ENCODE measurements at regions not wholly inside any gene's neighbourhood (a gene's known extent, or its start where the extent isn't known, plus 50 kb on each side); places are given as distances from the start of the nearest gene placed in this dataset.

GRCh38 chr12:61023231-61023630 is 1237.0 kb upstream of the USP15 start:
- H2AFZ ChIP-seq (ENCODE audit: low read length, unreplicated experiment), result no peak overlapping the region
- no peaks in the 10 kb centered on the region for H3K36me3 ChIP-seq (ENCODE audit: insufficient read depth, low read length)
- no peak overlapping the region for H3K4me3 ChIP-seq (ENCODE audit: low read depth, low read length)
- no peaks in the 10 kb centered on the region for H3K4me1 ChIP-seq (ENCODE audit: control insufficient read depth, insufficient read depth, low read length, unreplicated experiment)
- H3K27me3 ChIP-seq (ENCODE audit: insufficient read depth, low read length), result no peaks in the 10 kb centered on the region
- H3K27ac ChIP-seq (ENCODE audit: low read depth, low read length), result no peak overlapping the region
- H3K79me2 ChIP-seq (ENCODE audit: control insufficient read depth, insufficient read depth, low read length, unreplicated experiment), result no peaks in the 10 kb centered on the region

- no peaks in the 10 kb centered on the region for H3K36me3 ChIP-seq (ENCODE audit: insufficient read depth, low read length)
Observed at GRCh38 chr12:61029516-61029915, 1230.7 kb upstream of the USP15 start.

GRCh38 chr12:61037792-61038191 is 1222.4 kb upstream of the USP15 start:
- Histone ChIP-seq H3K4me1 (ENCODE audit: control insufficient read depth, insufficient read depth, low read length, unreplicated experiment) (no peaks in the 10 kb centered on the region), H3K4me3 (ENCODE audit: low read depth, low read length) (no peak overlapping the region), H3K79me2 (ENCODE audit: control insufficient read depth, insufficient read depth, low read length, unreplicated experiment) (no peaks in the 10 kb centered on the region), H3K27me3 (ENCODE audit: insufficient read depth, low read length) (no peaks in the 10 kb centered on the region), H3K27ac (ENCODE audit: low read depth, low read length) (no peak overlapping the region), H2AFZ (ENCODE audit: low read length, unreplicated experiment) (no peak overlapping the region), H3K36me3 (ENCODE audit: insufficient read depth, low read length) (no peaks in the 10 kb centered on the region)

More at GRCh38 chr12:61029516-61029915, 1230.7 kb upstream of the USP15 start:
- Histone ChIP-seq H3K27ac (ENCODE audit: low read depth, low read length) (no peak overlapping the region), H3K4me1 (ENCODE audit: control insufficient read depth, insufficient read depth, low read length, unreplicated experiment) (no peaks in the 10 kb centered on the region), H3K79me2 (ENCODE audit: control insufficient read depth, insufficient read depth, low read length, unreplicated experiment) (no peaks in the 10 kb centered on the region), H3K4me3 (ENCODE audit: low read depth, low read length) (no peak overlapping the region), H2AFZ (ENCODE audit: low read length, unreplicated experiment) (no peak overlapping the region), H3K27me3 (ENCODE audit: insufficient read depth, low read length) (no peaks in the 10 kb centered on the region)

GRCh38 chr12:61043838-61044237 is 1216.4 kb upstream of the USP15 start:
- H3K27ac ChIP-seq (ENCODE audit: low read depth, low read length), result no peak overlapping the region
- H3K27me3 ChIP-seq (ENCODE audit: insufficient read depth, low read length), result no peaks in the 10 kb centered on the region
- no peak overlapping the region for H2AFZ ChIP-seq (ENCODE audit: low read length, unreplicated experiment)
- H3K36me3 ChIP-seq (ENCODE audit: insufficient read depth, low read length), result no peaks in the 10 kb centered on the region
- H3K79me2 ChIP-seq (ENCODE audit: control insufficient read depth, insufficient read depth, low read length, unreplicated experiment), result no peaks in the 10 kb centered on the region
- no peaks in the 10 kb centered on the region for H3K4me1 ChIP-seq (ENCODE audit: control insufficient read depth, insufficient read depth, low read length, unreplicated experiment)
- no peak overlapping the region for H3K4me3 ChIP-seq (ENCODE audit: low read depth, low read length)

GRCh38 chr12:61044766-61045165 is 1215.4 kb upstream of the USP15 start:
- Histone ChIP-seq H3K27ac (ENCODE audit: low read depth, low read length) (no peak overlapping the region), H3K4me3 (ENCODE audit: low read depth, low read length) (no peak overlapping the region), H3K36me3 (ENCODE audit: insufficient read depth, low read length) (no peaks in the 10 kb centered on the region), H3K27me3 (ENCODE audit: insufficient read depth, low read length) (no peaks in the 10 kb centered on the region), H3K4me1 (ENCODE audit: control insufficient read depth, insufficient read depth, low read length, unreplicated experiment) (no peaks in the 10 kb centered on the region), H3K79me2 (ENCODE audit: control insufficient read depth, insufficient read depth, low read length, unreplicated experiment) (no peaks in the 10 kb centered on the region), H2AFZ (ENCODE audit: low read length, unreplicated experiment) (no peak overlapping the region)

GRCh38 chr12:61070640-61071414 is 1189.4 kb upstream of the USP15 start:
- Histone ChIP-seq H3K27me3 (ENCODE audit: insufficient read depth, low read length) (no peaks in the 10 kb centered on the region), H3K4me1 (ENCODE audit: control insufficient read depth, insufficient read depth, low read length, unreplicated experiment) (no peaks in the 10 kb centered on the region), H3K4me3 (ENCODE audit: low read depth, low read length) (no peak overlapping the region), H3K36me3 (ENCODE audit: insufficient read depth, low read length) (no peaks in the 10 kb centered on the region), H2AFZ (ENCODE audit: low read length, unreplicated experiment) (no peak overlapping the region), H3K27ac (ENCODE audit: low read depth, low read length) (no peak overlapping the region), H3K79me2 (ENCODE audit: control insufficient read depth, insufficient read depth, low read length, unreplicated experiment) (no peaks in the 10 kb centered on the region)

GRCh38 chr12:61072717-61073116 is 1187.5 kb upstream of the USP15 start:
- H3K27ac ChIP-seq (ENCODE audit: low read depth, low read length), result no peak overlapping the region
- H3K79me2 ChIP-seq (ENCODE audit: control insufficient read depth, insufficient read depth, low read length, unreplicated experiment), result no peaks in the 10 kb centered on the region
- no peak overlapping the region for H2AFZ ChIP-seq (ENCODE audit: low read length, unreplicated experiment)
- no peaks in the 10 kb centered on the region for H3K4me1 ChIP-seq (ENCODE audit: control insufficient read depth, insufficient read depth, low read length, unreplicated experiment)
- H3K4me3 ChIP-seq (ENCODE audit: low read depth, low read length), result no peak overlapping the region
- H3K36me3 ChIP-seq (ENCODE audit: insufficient read depth, low read length), result no peaks in the 10 kb centered on the region
- H3K27me3 ChIP-seq (ENCODE audit: insufficient read depth, low read length), result no peaks in the 10 kb centered on the region

GRCh38 chr12:61095111-61095510 is 1165.1 kb upstream of the USP15 start:
- Histone ChIP-seq H2AFZ (ENCODE audit: low read length, unreplicated experiment) (no peak overlapping the region), H3K4me1 (ENCODE audit: control insufficient read depth, insufficient read depth, low read length, unreplicated experiment) (no peaks in the 10 kb centered on the region), H3K36me3 (ENCODE audit: insufficient read depth, low read length) (no peaks in the 10 kb centered on the region), H3K79me2 (ENCODE audit: control insufficient read depth, insufficient read depth, low read length, unreplicated experiment) (no peaks in the 10 kb centered on the region), H3K27ac (ENCODE audit: low read depth, low read length) (no peak overlapping the region), H3K27me3 (ENCODE audit: insufficient read depth, low read length) (no peaks in the 10 kb centered on the region), H3K4me3 (ENCODE audit: low read depth, low read length) (no peak overlapping the region)

GRCh38 chr12:61098031-61098580 is 1162.1 kb upstream of the USP15 start:
- Histone ChIP-seq H3K27ac (ENCODE audit: low read depth, low read length) (no peak overlapping the region), H3K79me2 (ENCODE audit: control insufficient read depth, insufficient read depth, low read length, unreplicated experiment) (no peaks in the 10 kb centered on the region), H3K4me1 (ENCODE audit: control insufficient read depth, insufficient read depth, low read length, unreplicated experiment) (no peaks in the 10 kb centered on the region), H2AFZ (ENCODE audit: low read length, unreplicated experiment) (no peak overlapping the region), H3K36me3 (ENCODE audit: insufficient read depth, low read length) (no peaks in the 10 kb centered on the region), H3K27me3 (ENCODE audit: insufficient read depth, low read length) (no peaks in the 10 kb centered on the region), H3K4me3 (ENCODE audit: low read depth, low read length) (no peak overlapping the region)

- no peaks in the 10 kb centered on the region for H3K79me2 ChIP-seq (ENCODE audit: control insufficient read depth, insufficient read depth, low read length, unreplicated experiment)
- no peak overlapping the region for H3K27ac ChIP-seq (ENCODE audit: low read depth, low read length)
- H3K27me3 ChIP-seq (ENCODE audit: insufficient read depth, low read length), result no peaks in the 10 kb centered on the region
- no peaks in the 10 kb centered on the region for H3K36me3 ChIP-seq (ENCODE audit: insufficient read depth, low read length)
- H3K4me3 ChIP-seq (ENCODE audit: low read depth, low read length), result no peak overlapping the region
- no peak overlapping the region for H2AFZ ChIP-seq (ENCODE audit: low read length, unreplicated experiment)
- no peaks in the 10 kb centered on the region for H3K4me1 ChIP-seq (ENCODE audit: control insufficient read depth, insufficient read depth, low read length, unreplicated experiment)
Observed at GRCh38 chr12:61107118-61107517, 1153.1 kb upstream of the USP15 start.

- H3K36me3 ChIP-seq (ENCODE audit: insufficient read depth, low read length), result no peaks in the 10 kb centered on the region
- no peaks in the 10 kb centered on the region for H3K4me1 ChIP-seq (ENCODE audit: control insufficient read depth, insufficient read depth, low read length, unreplicated experiment)
- no peaks in the 10 kb centered on the region for H3K27me3 ChIP-seq (ENCODE audit: insufficient read depth, low read length)
Observed at GRCh38 chr12:61111218-61111617, 1149.0 kb upstream of the USP15 start.

More at GRCh38 chr12:61111218-61111617, 1149.0 kb upstream of the USP15 start:
- H3K79me2 ChIP-seq (ENCODE audit: control insufficient read depth, insufficient read depth, low read length, unreplicated experiment), result no peaks in the 10 kb centered on the region
- H3K4me3 ChIP-seq (ENCODE audit: low read depth, low read length), result no peak overlapping the region
- H2AFZ ChIP-seq (ENCODE audit: low read length, unreplicated experiment), result no peak overlapping the region
- H3K27ac ChIP-seq (ENCODE audit: low read depth, low read length), result no peak overlapping the region
